MCF 10A (cell line): ENCODE measurements at regions not wholly inside any gene's neighbourhood (a gene's known extent, or its start where the extent isn't known, plus 50 kb on each side); places are given as distances from the start of the nearest gene placed in this dataset.
A peak's percentile ranks its signal among the peaks of the same experiment; 100 is the strongest.
"Not testable (repeated sequence)": the region's sequence is repeated elsewhere in the genome, so short reads cannot be mapped to it uniquely, and the experiment has no call there.

Experiments
- BruUV-seq: library from RNA; stranded (reverse); fragments of 400-500 nt; replicated peaks from 2 replicates; lab custom pipeline; 2021; lab: Mats Ljungman, UMichigan
- CTCF ChIA-PET: fragments of 300-600 bp; sonication (Branson Sonifier 250); formaldehyde crosslinking; extraction: SDS; loops from one replicate; lab custom pipeline; 2021; ENCODE audit warnings: antibody characterized with exemption, inconsistent platforms; lab: Yijun Ruan, JAX
- POLR2A ChIA-PET: fragments of 300-600, 350-650 bp; sonication (Branson Sonifier 250); formaldehyde crosslinking; extraction: SDS; loops from one replicate; lab custom pipeline; 2020; ENCODE audit warnings: antibody characterized with exemption, inconsistent platforms; lab: Yijun Ruan, JAX
- DNase-seq: peaks from one replicate; pipeline ENCODE4 v3.0.0-alpha.2; 2018; ENCODE audit not compliant: unreplicated experiment
- H3K27ac Mint-ChIP-seq: one replicate; pipeline ENCODE4 v1.8.0; 2022; ENCODE audit warnings: mild to moderate bottlenecking, low read depth, mixed read lengths; ENCODE audit not compliant: unreplicated experiment
- H3K27me3 Mint-ChIP-seq: one replicate; pipeline ENCODE4 v1.8.0; 2022; ENCODE audit warnings: mixed read lengths; ENCODE audit not compliant: insufficient read depth, unreplicated experiment
- H3K36me3 Mint-ChIP-seq: one replicate; pipeline ENCODE4 v1.8.0; 2022; ENCODE audit warnings: mild to moderate bottlenecking, moderate library complexity, mixed read lengths; ENCODE audit not compliant: insufficient read depth, unreplicated experiment
- H3K4me1 Mint-ChIP-seq: one replicate; pipeline ENCODE4 v1.8.0; 2022; ENCODE audit warnings: mixed read lengths; ENCODE audit not compliant: insufficient read depth, unreplicated experiment
- H3K4me3 Mint-ChIP-seq: one replicate; pipeline ENCODE4 v1.8.0; 2022; ENCODE audit warnings: mild to moderate bottlenecking, moderate library complexity, mixed read lengths; ENCODE audit not compliant: unreplicated experiment
- H3K9me3 Mint-ChIP-seq: one replicate; pipeline ENCODE4 v1.8.0; 2022; ENCODE audit warnings: mixed read lengths; ENCODE audit not compliant: unreplicated experiment
- CTCF ChIP-seq: fragments of 200-600 bp; IDR thresholded peaks from one replicate; pipeline ENCODE4 v1.8.0; 2022; ENCODE audit warnings: antibody characterized with exemption, mild to moderate bottlenecking; ENCODE audit not compliant: unreplicated experiment
- intact Hi-C: fragments of 100-400 bp; cut with micrococcal nuclease; formaldehyde crosslinking; loops from 2 replicates; pipeline ENCODE4 v1.14.1; 2022

- ChIA-PET CTCF (no interaction called here), POLR2A (interaction anchor here (0.6 to 1.1 kb wide), 2 partner anchors 8 to 403 kb away, joined by 3 to 4 read pairs; no protein-coding TSS in a partner anchor)
- Mint-ChIP-seq H3K27ac (no peak overlapping the region), H3K4me1 (peaks cover 6% of the 10 kb centered on the region), H3K36me3 (no peaks in the 10 kb centered on the region), H3K9me3 (no peaks in the 10 kb centered on the region), H3K27me3 (no peaks in the 10 kb centered on the region), H3K4me3 (no peak overlapping the region)
- no peak for TF ChIP-seq CTCF
- no TSS peak for BruUV-seq
- intact Hi-C loops: no loop called here
- peak; percentile 8 for DNase-seq
Observed at GRCh38 chr3:162586591-162586990, 1090.0 kb downstream of the OTOL1 start.

- ChIA-PET CTCF (no interaction called here), POLR2A (interaction anchor here (0.6 kb wide), 1 partner anchor 9 kb away, joined by 3 read pairs; no protein-coding TSS in a partner anchor)
- H3K4me3 Mint-ChIP-seq: no peak overlapping the region
- no peaks in the 10 kb centered on the region for H3K36me3 Mint-ChIP-seq
- no peaks in the 10 kb centered on the region for H3K4me1 Mint-ChIP-seq
- intact Hi-C loops: no loop called here
- no peak for TF ChIP-seq CTCF
- no peaks in the 10 kb centered on the region for H3K9me3 Mint-ChIP-seq
- no TSS peak for BruUV-seq
- H3K27me3 Mint-ChIP-seq: no peaks in the 10 kb centered on the region
- no peak for DNase-seq
- no peak overlapping the region for H3K27ac Mint-ChIP-seq
Observed at GRCh38 chr3:162597226-162597625, 1100.6 kb downstream of the OTOL1 start.

GRCh38 chr3:162598500-162598899 is 1101.9 kb downstream of the OTOL1 start:
- BruUV-seq, intact Hi-C loops, H3K9me3 Mint-ChIP-seq, POLR2A ChIA-PET, H3K4me1 Mint-ChIP-seq, H3K27ac Mint-ChIP-seq, H3K36me3 Mint-ChIP-seq, H3K27me3 Mint-ChIP-seq, H3K4me3 Mint-ChIP-seq, CTCF ChIA-PET: not testable (repeated sequence)
- peak; percentile 34 for DNase-seq

GRCh38 chr3:162599742-162600141 is 1103.1 kb downstream of the OTOL1 start:
- H3K9me3 Mint-ChIP-seq, H3K27ac Mint-ChIP-seq, CTCF ChIA-PET, DNase-seq, BruUV-seq, H3K27me3 Mint-ChIP-seq, H3K36me3 Mint-ChIP-seq, H3K4me3 Mint-ChIP-seq, POLR2A ChIA-PET, intact Hi-C loops, H3K4me1 Mint-ChIP-seq: not testable (repeated sequence)

- CTCF ChIA-PET: no interaction called here
- intact Hi-C loops: no loop called here
- no TSS peak for BruUV-seq
- Mint-ChIP-seq H3K27ac (no peak overlapping the region), H3K27me3 (no peaks in the 10 kb centered on the region), H3K36me3 (no peaks in the 10 kb centered on the region), H3K4me3 (no peak overlapping the region), H3K4me1 (no peaks in the 10 kb centered on the region), H3K9me3 (peaks cover 11% of the 10 kb centered on the region)
- no peak for TF ChIP-seq CTCF
- no peak for DNase-seq
- POLR2A ChIA-PET: no interaction called here
Observed at GRCh38 chr3:162601101-162601670, 1104.6 kb downstream of the OTOL1 start.
